IMR-90 (cell line): ENCODE measurements at regions not wholly inside any gene's neighbourhood (a gene's known extent, or its start where the extent isn't known, plus 50 kb on each side); places are given as distances from the start of the nearest gene placed in this dataset.

Experiments used
- ATAC-seq: fragments of 200-7000 bp; cut with Tn5 transposase; 2 replicates; pipeline ENCODE4 v1.9.1; 2020; ENCODE audit warnings: low read depth, mild to moderate bottlenecking, moderate library complexity
- BruUV-seq: library from RNA; stranded (reverse); fragments of 400-500 nt; replicated peaks from 2 replicates; lab custom pipeline; 2021; lab: Mats Ljungman, UMichigan
- CTCF ChIA-PET: fragments of 300-600 bp; formaldehyde crosslinking; extraction: SDS; loops from one replicate; lab custom pipeline; 2021; ENCODE audit warnings: antibody characterized with exemption; lab: Yijun Ruan, JAX
- POLR2A ChIA-PET: fragments of 300-600 bp; sonication (Branson Sonifier 250); formaldehyde crosslinking; loops from one replicate; lab custom pipeline; 2022; ENCODE audit warnings: antibody characterized with exemption; ENCODE audit not compliant: unreplicated experiment; lab: Charles Lee
- DNase-seq: peaks from one replicate; pipeline ENCODE4 v3.0.0; 2013
- H2AFZ ChIP-seq: replicated peaks from 2 replicates; pipeline ENCODE3; 2013; ENCODE audit warnings: low read length, mild to moderate bottlenecking; ENCODE audit not compliant: poor library complexity
- H2AK5ac ChIP-seq: 2 replicates; pipeline ENCODE4 v1.6.1; 2013; ENCODE audit warnings: low read depth, low read length, inconsistent platforms
- H2AK9ac ChIP-seq: replicated peaks from 2 replicates; pipeline ENCODE3; 2013; ENCODE audit warnings: mild to moderate bottlenecking, low read depth, low read length, moderate library complexity; ENCODE audit not compliant: poor library complexity
- H2BK120ac ChIP-seq: 2 replicates; pipeline ENCODE4 v1.6.1; 2013; ENCODE audit warnings: low read depth, low read length, inconsistent platforms
- H2BK15ac ChIP-seq: 3 replicates; pipeline ENCODE4 v1.6.1; 2013; ENCODE audit warnings: low read depth, low read length, inconsistent platforms
- H2BK20ac ChIP-seq: 2 replicates; pipeline ENCODE4 v1.6.1; 2013; ENCODE audit warnings: low read depth, mild to moderate bottlenecking, inconsistent platforms, low read length, moderate library complexity
- H2BK5ac ChIP-seq: 2 replicates; pipeline ENCODE4 v1.6.1; 2013; ENCODE audit warnings: mild to moderate bottlenecking, low read depth, low read length, inconsistent platforms; ENCODE audit not compliant: poor library complexity, severe bottlenecking
- H3K14ac ChIP-seq: replicated peaks from 2 replicates; pipeline ENCODE4 v1.6.1; 2013; ENCODE audit warnings: low read depth, low read length, inconsistent platforms
- H3K18ac ChIP-seq: 2 replicates; pipeline ENCODE4 v1.6.1; 2013; ENCODE audit warnings: low read depth, low read length, control low read depth
- H3K23ac ChIP-seq: 2 replicates; pipeline ENCODE4 v1.6.1; 2013; ENCODE audit warnings: low read depth, low read length, inconsistent platforms
- H3K27ac ChIP-seq: 2 replicates; pipeline ENCODE4 v1.5.1; 2013; ENCODE audit warnings: mild to moderate bottlenecking, control low read depth, low read length; ENCODE audit not compliant: insufficient read depth
- H3K27me3 ChIP-seq: 2 replicates; pipeline ENCODE4 v1.6.1; 2013; ENCODE audit warnings: low read length; ENCODE audit not compliant: control insufficient read depth, insufficient read depth
- H3K36me3 ChIP-seq: 2 replicates; pipeline ENCODE4 v1.6.1; 2013; ENCODE audit warnings: low read length, mixed read lengths; ENCODE audit not compliant: control insufficient read depth, insufficient read depth
- H3K4ac ChIP-seq: 2 replicates; pipeline ENCODE4 v1.6.1; 2013; ENCODE audit warnings: low read depth, low read length, inconsistent platforms
- H3K4me1 ChIP-seq: 2 replicates; pipeline ENCODE4 v1.6.1; 2013; ENCODE audit warnings: low read length, mixed read lengths; ENCODE audit not compliant: control insufficient read depth, insufficient read depth
- H3K4me2 ChIP-seq: 2 replicates; pipeline ENCODE4 v1.6.1; 2013; ENCODE audit warnings: low read depth, mild to moderate bottlenecking, control low read depth, low read length, moderate library complexity
- H3K4me3 ChIP-seq: 2 replicates; pipeline ENCODE4 v1.5.1; 2013; ENCODE audit warnings: low read depth, mild to moderate bottlenecking, control low read depth, low read length, moderate library complexity; ENCODE audit not compliant: insufficient read depth
- H3K56ac ChIP-seq: 2 replicates; pipeline ENCODE4 v1.6.1; 2013; ENCODE audit warnings: low read length, inconsistent platforms; ENCODE audit not compliant: insufficient read depth; ENCODE audit errors: extremely low read depth
- H3K79me1 ChIP-seq, 2 experiments: 2 replicates each; pipeline ENCODE4 v1.6.1; 2013; ENCODE audit warnings: low read length in 2 of 2, inconsistent platforms in 1 of 2, low read depth in 1 of 2
- H3K9ac ChIP-seq: 2 replicates; pipeline ENCODE4 v1.6.1; 2013; ENCODE audit warnings: low read depth, low read length, control low read depth
- H3K9me1 ChIP-seq: 2 replicates; pipeline ENCODE4 v1.6.1; 2013; ENCODE audit warnings: low read length, inconsistent platforms; ENCODE audit not compliant: insufficient read depth
- H3K9me3 ChIP-seq: 2 replicates; pipeline ENCODE4 v1.6.1; 2013; ENCODE audit warnings: low read length; ENCODE audit not compliant: control insufficient read depth, insufficient read depth
- H4K20me1 ChIP-seq: 2 replicates; pipeline ENCODE4 v1.6.1; 2013; ENCODE audit warnings: low read length, inconsistent platforms; ENCODE audit not compliant: insufficient read depth
- H4K5ac ChIP-seq: 2 replicates; pipeline ENCODE4 v1.6.1; 2013; ENCODE audit warnings: mild to moderate bottlenecking, low read depth, low read length, control low read depth
- H4K8ac ChIP-seq, 2 experiments: 2 replicates each; pipeline ENCODE4 v1.6.1; 2013; ENCODE audit warnings: low read depth in 2 of 2, low read length in 2 of 2, control low read depth in 1 of 2, inconsistent platforms in 1 of 2
- H4K91ac ChIP-seq: 2 replicates; pipeline ENCODE4 v1.6.1; 2013; ENCODE audit warnings: low read depth, low read length, inconsistent platforms; ENCODE audit not compliant: insufficient read depth
- CHD1 ChIP-seq: IDR thresholded peaks from 2 replicates; pipeline ENCODE4 v1.6.1; 2012; ENCODE audit warnings: low read depth, low read length, improper control_type of control experiment
- MXI1 ChIP-seq: IDR thresholded peaks from 2 replicates; pipeline ENCODE4 v1.6.1; 2012; ENCODE audit warnings: low read depth, mild to moderate bottlenecking, low read length, moderate library complexity, borderline replicate concordance
- NFE2L2 ChIP-seq: fragments of 150-350 bp; IDR thresholded peaks from 2 replicates; pipeline ENCODE4 v1.6.1; 2016; ENCODE audit warnings: low read depth, mild to moderate bottlenecking, low read length
- POLR2A ChIP-seq: IDR thresholded peaks from 2 replicates; pipeline ENCODE4 v1.6.1; 2012; ENCODE audit warnings: mild to moderate bottlenecking, low read depth, low read length
- RAD21 ChIP-seq: IDR thresholded peaks from 2 replicates; pipeline ENCODE4 v1.6.1; 2012; ENCODE audit warnings: low read length, improper control_type of control experiment
- WGBS, 2 experiments: methylation state at CpG; one replicate each; pipeline versions ENCODE4 v1.1.5 to v1.1.7; 2013; ENCODE audit warnings: missing lambda C conversion rate in 2 of 2; ENCODE audit not compliant: insufficient read length in 1 of 2; ENCODE audit errors: extremely low coverage in 2 of 2; 5-methylcytosine and 5-hydroxymethylcytosine counted together
- dilution Hi-C: fragments of 300-500 bp; cut with HindIII; formaldehyde crosslinking; loops from one replicate; pipeline ENCODE4 v1.14.3; 2018; ENCODE audit warnings: low sequenced_read_pairs; ENCODE audit not compliant: unreplicated experiment
- in situ Hi-C: fragments of 300-500 bp; cut with MboI; formaldehyde crosslinking; loops from 3 replicates; pipeline ENCODE4 v1.14.3; 2019; ENCODE audit warnings: low sequenced_read_pairs, inconsistent platforms, mixed read lengths
- intact Hi-C: fragments of 100-400 bp; cut with micrococcal nuclease; formaldehyde crosslinking; loops from 2 replicates; pipeline ENCODE4 v1.10.0; 2022
- TF ChIP-seq, protein P1 (sequence below): conservative IDR thresholded peaks from 2 replicates; pipeline ENCODE4 v1.5.1; 2012; ENCODE audit warnings: mild to moderate bottlenecking, low read depth, low read length, improper control_type of control experiment
- TF ChIP-seq, protein P2 (sequence below): fragments of 150-350 bp; IDR thresholded peaks from 2 replicates; pipeline ENCODE4 v1.6.1; 2016; ENCODE audit warnings: low read depth, mild to moderate bottlenecking, low read length, moderate library complexity, borderline replicate concordance

DNA sequence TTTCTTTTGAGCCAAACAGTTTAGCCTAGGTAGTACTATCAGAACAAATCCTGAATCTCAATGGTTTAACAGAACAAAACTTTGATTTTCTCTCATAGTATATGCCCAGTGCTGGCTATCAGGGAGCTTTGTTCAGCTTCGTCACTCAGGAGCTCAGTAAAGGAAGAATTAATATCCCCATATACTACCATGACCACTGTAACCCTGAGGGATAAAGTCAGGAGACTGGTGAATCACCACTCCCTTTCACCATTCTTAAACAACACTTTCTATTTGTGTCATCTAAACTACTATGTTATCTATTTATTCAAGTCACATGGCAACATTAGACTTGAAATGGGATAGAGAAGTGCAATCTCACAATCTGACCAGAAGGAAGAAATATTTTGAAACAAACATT lies 522.6 kb upstream of the COX7C start:
- intact Hi-C loops = no loop called here
- dilution Hi-C loops = no loop called here
- Histone ChIP-seq H4K5ac (no peak overlapping the region), H2BK5ac (no peak overlapping the region), H3K27me3 (no peaks in the 10 kb centered on the region), H2BK20ac (no peak overlapping the region), H3K18ac (no peak overlapping the region), H2AK5ac (no peak overlapping the region), H3K4me3 (no peak overlapping the region), H3K9me3 (peaks cover 3% of the 10 kb centered on the region), H2AFZ (no peak overlapping the region), H2BK15ac (no peak overlapping the region), H4K20me1 (no peaks in the 10 kb centered on the region), H3K9me1 (no peaks in the 10 kb centered on the region), H3K27ac (no peak overlapping the region), H2AK9ac (no peak overlapping the region), H3K56ac (no peak overlapping the region), H4K91ac (no peak overlapping the region), H4K8ac (no peak overlapping the region), H3K4me2 (no peak overlapping the region), H3K4me1 (no peaks in the 10 kb centered on the region), H2BK120ac (no peak overlapping the region), H3K4ac (no peak overlapping the region), H3K36me3 (no peaks in the 10 kb centered on the region), H3K9ac (no peak overlapping the region), H3K79me1 (no peaks in the 10 kb centered on the region), H3K14ac (no peak overlapping the region), H3K23ac (no peak overlapping the region)
- ChIA-PET CTCF (no interaction called here), POLR2A (no interaction called here)
- no peak for DNase-seq
- ATAC-seq = no peak
- TF ChIP-seq NFE2L2 (no peak), RAD21 (no peak), MXI1 (no peak), CHD1 (no peak), POLR2A (no peak)
- TF ChIP-seq, protein P1, sequence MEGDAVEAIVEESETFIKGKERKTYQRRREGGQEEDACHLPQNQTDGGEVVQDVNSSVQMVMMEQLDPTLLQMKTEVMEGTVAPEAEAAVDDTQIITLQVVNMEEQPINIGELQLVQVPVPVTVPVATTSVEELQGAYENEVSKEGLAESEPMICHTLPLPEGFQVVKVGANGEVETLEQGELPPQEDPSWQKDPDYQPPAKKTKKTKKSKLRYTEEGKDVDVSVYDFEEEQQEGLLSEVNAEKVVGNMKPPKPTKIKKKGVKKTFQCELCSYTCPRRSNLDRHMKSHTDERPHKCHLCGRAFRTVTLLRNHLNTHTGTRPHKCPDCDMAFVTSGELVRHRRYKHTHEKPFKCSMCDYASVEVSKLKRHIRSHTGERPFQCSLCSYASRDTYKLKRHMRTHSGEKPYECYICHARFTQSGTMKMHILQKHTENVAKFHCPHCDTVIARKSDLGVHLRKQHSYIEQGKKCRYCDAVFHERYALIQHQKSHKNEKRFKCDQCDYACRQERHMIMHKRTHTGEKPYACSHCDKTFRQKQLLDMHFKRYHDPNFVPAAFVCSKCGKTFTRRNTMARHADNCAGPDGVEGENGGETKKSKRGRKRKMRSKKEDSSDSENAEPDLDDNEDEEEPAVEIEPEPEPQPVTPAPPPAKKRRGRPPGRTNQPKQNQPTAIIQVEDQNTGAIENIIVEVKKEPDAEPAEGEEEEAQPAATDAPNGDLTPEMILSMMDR = no peak
- TF ChIP-seq, protein P2, sequence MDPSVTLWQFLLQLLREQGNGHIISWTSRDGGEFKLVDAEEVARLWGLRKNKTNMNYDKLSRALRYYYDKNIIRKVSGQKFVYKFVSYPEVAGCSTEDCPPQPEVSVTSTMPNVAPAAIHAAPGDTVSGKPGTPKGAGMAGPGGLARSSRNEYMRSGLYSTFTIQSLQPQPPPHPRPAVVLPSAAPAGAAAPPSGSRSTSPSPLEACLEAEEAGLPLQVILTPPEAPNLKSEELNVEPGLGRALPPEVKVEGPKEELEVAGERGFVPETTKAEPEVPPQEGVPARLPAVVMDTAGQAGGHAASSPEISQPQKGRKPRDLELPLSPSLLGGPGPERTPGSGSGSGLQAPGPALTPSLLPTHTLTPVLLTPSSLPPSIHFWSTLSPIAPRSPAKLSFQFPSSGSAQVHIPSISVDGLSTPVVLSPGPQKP = no peak
- no TSS peak for BruUV-seq
- no CpG with 5 or more reads among the region's 1 CpG for WGBS, 2 experiments
- in situ Hi-C loops = no loop called here
